T-helper 1 cell (primary cell): ENCODE measurements at regions not wholly inside any gene's neighbourhood (a gene's known extent, or its start where the extent isn't known, plus 50 kb on each side); places are given as distances from the start of the nearest gene placed in this dataset.
A peak's percentile ranks its signal among the peaks of the same experiment; 100 is the strongest.
"Not testable (repeated sequence)": the region's sequence is repeated elsewhere in the genome, so short reads cannot be mapped to it uniquely, and the experiment has no call there.

Source experiments
- DNase-seq, 5 donors: peaks; one replicate each; pipeline ENCODE4 v3.0.0-alpha.2; 2012 to 2020

- peak in 1 of 5 donors; percentile 40 for DNase-seq
Observed at GRCh38 chr20:53872081-53872541, 198.3 kb downstream of the BCAS1 start.

- no peak for DNase-seq
Observed at GRCh38 chr20:53871541-53871940, 198.9 kb downstream of the BCAS1 start.

GRCh38 chr20:53870426-53871315, 199.7 kb downstream of the BCAS1 start:
- DNase-seq: no peak

- peak; percentile 20 to 83 (median 59) for DNase-seq
Observed at GRCh38 chr20:53869466-53870258, 200.7 kb downstream of the BCAS1 start.

GRCh38 chr20:53867741-53868351, 202.5 kb downstream of the BCAS1 start:
- DNase-seq: no peak

- peak in 1 of 5 donors; percentile 65 for DNase-seq
Observed at GRCh38 chr20:53866794-53867740, 203.3 kb downstream of the BCAS1 start.

- DNase-seq: peak in 1 of 5 donors; percentile 34
Observed at GRCh38 chr20:53865901-53866793, 204.2 kb downstream of the BCAS1 start.

GRCh38 chr20:53864765-53865683, 205.4 kb downstream of the BCAS1 start:
- not testable (repeated sequence) for DNase-seq

- not testable (repeated sequence) for DNase-seq
Observed at GRCh38 chr20:53863923-53864641, 206.3 kb downstream of the BCAS1 start.

- not testable (repeated sequence) for DNase-seq
Observed at GRCh38 chr20:53863535-53863922, 206.9 kb downstream of the BCAS1 start.

GRCh38 chr20:53863039-53863438, 207.4 kb downstream of the BCAS1 start:
- not testable (repeated sequence) for DNase-seq

GRCh38 chr20:53862490-53862889, 207.9 kb downstream of the BCAS1 start:
- not testable (repeated sequence) for DNase-seq

- DNase-seq: not testable (repeated sequence)
Observed at GRCh38 chr20:53862136-53862397, 208.3 kb downstream of the BCAS1 start.

GRCh38 chr20:53859684-53860083, 210.7 kb downstream of the BCAS1 start:
- no peak for DNase-seq

GRCh38 chr20:53859009-53859408, 211.4 kb downstream of the BCAS1 start:
- DNase-seq: not testable (repeated sequence)

- DNase-seq: not testable (repeated sequence)
Observed at GRCh38 chr20:53858516-53858915, 211.9 kb downstream of the BCAS1 start.

GRCh38 chr20:53857723-53858236, 212.6 kb downstream of the BCAS1 start:
- DNase-seq: no peak

GRCh38 chr20:53856300-53857295, 213.8 kb downstream of the BCAS1 start:
- DNase-seq: no peak
